ENCODE measurements at regions not wholly inside any gene's neighbourhood (a gene's known extent, or its start where the extent isn't known, plus 50 kb on each side); places are given as distances from the start of the nearest gene placed in this dataset.

DNA sequence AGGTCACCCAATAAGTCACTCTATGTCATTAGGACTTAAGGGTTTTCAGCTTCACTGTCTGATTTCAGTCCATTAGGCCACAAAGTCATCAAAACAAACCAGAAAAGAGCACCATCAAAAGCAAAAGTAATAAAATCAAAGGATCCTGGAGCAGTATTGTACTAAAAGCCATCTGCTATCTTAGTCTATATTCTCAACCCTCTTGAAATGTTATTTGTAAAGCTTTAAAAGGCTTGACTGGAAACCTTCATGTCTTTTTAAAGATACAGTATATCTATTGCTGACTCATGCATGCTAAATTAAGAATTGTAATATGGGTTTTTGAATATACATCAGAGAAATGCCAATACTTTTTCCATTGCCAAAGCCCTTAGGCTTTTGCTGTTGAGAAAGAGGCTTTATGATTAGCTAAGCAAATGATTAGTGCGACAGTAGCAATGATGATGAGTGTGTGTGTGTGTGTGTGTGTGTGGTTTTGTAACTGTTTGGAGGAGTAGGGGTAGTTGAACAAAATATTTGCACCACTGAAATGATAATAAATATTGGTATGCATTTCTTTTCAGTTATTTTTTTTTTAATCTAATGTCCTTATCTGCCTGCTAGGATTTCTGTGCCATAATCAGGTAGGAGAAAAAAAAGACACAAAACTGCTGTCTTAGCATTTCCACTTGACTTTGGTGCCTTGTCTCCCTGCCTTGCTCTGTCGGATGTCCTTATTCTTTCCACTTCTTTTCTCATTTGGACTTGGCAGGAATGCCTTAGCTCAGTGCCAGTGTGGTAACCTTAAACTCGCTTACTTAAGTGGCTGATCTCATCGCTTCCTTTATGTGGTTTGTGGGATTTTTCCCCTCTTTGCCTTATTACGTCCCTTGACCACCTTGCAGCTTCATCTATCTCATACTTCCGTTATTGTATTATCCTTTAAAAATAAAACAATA lies 119.7 kb downstream of the PCDH7 start:
- no TSS peak for BruUV-seq (replicated peaks)
- Mint-ChIP-seq H3K9me3 (ENCODE audit: unreplicated experiment) (no peaks in the 10 kb centered on the region), H3K4me1 (ENCODE audit: insufficient read depth, unreplicated experiment) (peaks cover 24% of the 10 kb centered on the region), H3K36me3 (ENCODE audit: insufficient read depth, unreplicated experiment) (no peaks in the 10 kb centered on the region), H3K27me3 (ENCODE audit: insufficient read depth, unreplicated experiment) (no peaks in the 10 kb centered on the region), H3K4me3 (ENCODE audit: unreplicated experiment) (no peak overlapping the region), H3K27ac (ENCODE audit: low read depth, unreplicated experiment) (no peak overlapping the region)
- TF ChIP-seq, protein P1, sequence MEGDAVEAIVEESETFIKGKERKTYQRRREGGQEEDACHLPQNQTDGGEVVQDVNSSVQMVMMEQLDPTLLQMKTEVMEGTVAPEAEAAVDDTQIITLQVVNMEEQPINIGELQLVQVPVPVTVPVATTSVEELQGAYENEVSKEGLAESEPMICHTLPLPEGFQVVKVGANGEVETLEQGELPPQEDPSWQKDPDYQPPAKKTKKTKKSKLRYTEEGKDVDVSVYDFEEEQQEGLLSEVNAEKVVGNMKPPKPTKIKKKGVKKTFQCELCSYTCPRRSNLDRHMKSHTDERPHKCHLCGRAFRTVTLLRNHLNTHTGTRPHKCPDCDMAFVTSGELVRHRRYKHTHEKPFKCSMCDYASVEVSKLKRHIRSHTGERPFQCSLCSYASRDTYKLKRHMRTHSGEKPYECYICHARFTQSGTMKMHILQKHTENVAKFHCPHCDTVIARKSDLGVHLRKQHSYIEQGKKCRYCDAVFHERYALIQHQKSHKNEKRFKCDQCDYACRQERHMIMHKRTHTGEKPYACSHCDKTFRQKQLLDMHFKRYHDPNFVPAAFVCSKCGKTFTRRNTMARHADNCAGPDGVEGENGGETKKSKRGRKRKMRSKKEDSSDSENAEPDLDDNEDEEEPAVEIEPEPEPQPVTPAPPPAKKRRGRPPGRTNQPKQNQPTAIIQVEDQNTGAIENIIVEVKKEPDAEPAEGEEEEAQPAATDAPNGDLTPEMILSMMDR (IDR thresholded peaks at IDR 0.05; ENCODE audit: unreplicated experiment): no peak
- ChIA-PET CTCF (interaction anchor here (0.7 to 1.2 kb wide), 2 partner anchors 26 to 93 kb away, joined by 3 to 4 read pairs; no protein-coding TSS in a partner anchor), POLR2A (interaction anchor here (0.6 kb wide), 1 partner anchor 24 kb away, joined by 3 read pairs; no protein-coding TSS in a partner anchor)
- intact Hi-C loops (cut with micrococcal nuclease): no loop called here
- peak; percentile 77 for DNase-seq (ENCODE audit: unreplicated experiment)

DNA sequence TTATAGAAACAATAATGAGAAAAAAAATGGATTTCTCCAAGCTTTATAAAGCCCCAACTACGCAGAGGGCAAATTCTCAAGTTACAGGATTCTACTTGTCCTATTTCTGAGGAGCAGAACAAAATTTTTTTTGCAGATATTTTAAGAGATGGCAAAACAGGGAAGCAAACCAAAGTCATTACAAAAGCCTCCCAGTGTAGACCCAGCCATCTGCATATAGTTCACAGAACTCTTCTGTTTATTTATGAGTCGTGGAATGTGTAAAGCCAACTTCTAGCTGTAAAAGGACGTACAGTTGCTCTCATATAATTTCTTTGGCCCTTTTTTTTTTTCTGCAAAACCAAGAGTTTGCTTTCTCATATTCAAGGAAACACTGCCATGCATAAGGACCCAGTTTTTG lies 120.4 kb downstream of the PCDH7 start:
- TF ChIP-seq, protein P1 (IDR thresholded peaks at IDR 0.05; ENCODE audit: unreplicated experiment): no peak
- CTCF ChIA-PET: interaction anchor here (0.7 kb wide), 1 partner anchor 93 kb away, joined by 4 read pairs; no protein-coding TSS in a partner anchor
- H3K36me3 Mint-ChIP-seq (ENCODE audit: insufficient read depth, unreplicated experiment): no peaks in the 10 kb centered on the region
- no TSS peak for BruUV-seq (replicated peaks)
- H3K9me3 Mint-ChIP-seq (ENCODE audit: unreplicated experiment): no peaks in the 10 kb centered on the region
- H3K4me1 Mint-ChIP-seq (ENCODE audit: insufficient read depth, unreplicated experiment): peaks cover 24% of the 10 kb centered on the region
- DNase-seq (ENCODE audit: unreplicated experiment): peak; percentile 8
- intact Hi-C loops (cut with micrococcal nuclease): no loop called here
- H3K4me3 Mint-ChIP-seq (ENCODE audit: unreplicated experiment): no peak overlapping the region
- POLR2A ChIA-PET: no interaction called here
- H3K27ac Mint-ChIP-seq (ENCODE audit: low read depth, unreplicated experiment): no peak overlapping the region
- no peaks in the 10 kb centered on the region for H3K27me3 Mint-ChIP-seq (ENCODE audit: insufficient read depth, unreplicated experiment)

DNA sequence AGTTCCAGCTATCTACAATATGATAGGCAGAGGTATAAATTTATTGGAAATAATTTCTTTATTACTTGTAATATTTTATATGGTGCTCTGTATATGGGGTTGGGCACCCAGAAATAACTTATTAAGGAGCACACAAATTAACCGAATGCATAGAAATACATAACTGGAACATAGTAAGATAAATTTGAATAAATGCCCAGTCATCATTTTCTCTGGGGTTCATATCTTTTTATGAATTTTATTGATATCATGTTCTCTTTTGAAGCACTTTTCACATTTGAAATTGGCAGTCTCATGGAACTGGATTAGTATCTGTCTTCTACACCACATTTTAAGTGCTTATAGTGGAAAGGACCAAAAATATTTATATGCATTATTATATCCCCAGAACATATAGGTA lies 122.0 kb downstream of the PCDH7 start:
- Mint-ChIP-seq H3K4me3 (ENCODE audit: unreplicated experiment) (no peak overlapping the region), H3K27ac (ENCODE audit: low read depth, unreplicated experiment) (no peak overlapping the region), H3K36me3 (ENCODE audit: insufficient read depth, unreplicated experiment) (no peaks in the 10 kb centered on the region), H3K9me3 (ENCODE audit: unreplicated experiment) (no peaks in the 10 kb centered on the region), H3K27me3 (ENCODE audit: insufficient read depth, unreplicated experiment) (no peaks in the 10 kb centered on the region), H3K4me1 (ENCODE audit: insufficient read depth, unreplicated experiment) (peaks cover 16% of the 10 kb centered on the region)
- TF ChIP-seq, protein P1 (IDR thresholded peaks at IDR 0.05; ENCODE audit: unreplicated experiment): no peak
- DNase-seq (ENCODE audit: unreplicated experiment): no peak
- intact Hi-C loops (cut with micrococcal nuclease): no loop called here
- ChIA-PET POLR2A (no interaction called here), CTCF (no interaction called here)
- no TSS peak for BruUV-seq (replicated peaks)

DNA sequence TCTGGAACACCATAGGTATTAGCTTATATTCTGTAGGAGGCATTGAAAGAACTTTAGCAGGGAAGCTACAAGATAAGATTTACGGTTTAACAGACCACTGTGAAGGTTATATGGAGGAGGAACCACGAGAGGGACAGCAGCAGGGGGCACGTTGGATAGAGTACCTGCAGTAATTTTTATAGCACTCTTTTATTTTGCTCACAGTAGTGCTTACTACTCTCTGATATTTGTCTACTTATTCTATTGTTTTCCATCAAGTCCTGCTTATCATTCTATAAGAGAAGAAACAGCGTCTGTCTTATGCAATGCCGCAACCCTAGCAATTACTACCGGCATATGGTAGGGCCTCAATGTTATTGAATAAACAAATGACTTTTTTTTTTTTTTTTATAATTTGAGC lies 122.5 kb downstream of the PCDH7 start:
- TF ChIP-seq, protein P1 (IDR thresholded peaks at IDR 0.05; ENCODE audit: unreplicated experiment): no peak
- no peak overlapping the region for H3K27ac Mint-ChIP-seq (ENCODE audit: low read depth, unreplicated experiment)
- DNase-seq (ENCODE audit: unreplicated experiment): no peak
- ChIA-PET POLR2A (no interaction called here), CTCF (interaction anchor here (0.6 to 0.8 kb wide), 2 partner anchors 32 to 74 kb away, joined by 3 to 4 read pairs; no protein-coding TSS in a partner anchor)
- BruUV-seq (replicated peaks): no TSS peak
- H3K36me3 Mint-ChIP-seq (ENCODE audit: insufficient read depth, unreplicated experiment): no peaks in the 10 kb centered on the region
- H3K9me3 Mint-ChIP-seq (ENCODE audit: unreplicated experiment): no peaks in the 10 kb centered on the region
- no peak overlapping the region for H3K4me3 Mint-ChIP-seq (ENCODE audit: unreplicated experiment)
- intact Hi-C loops (cut with micrococcal nuclease): no loop called here
- peaks cover 12% of the 10 kb centered on the region for H3K4me1 Mint-ChIP-seq (ENCODE audit: insufficient read depth, unreplicated experiment)
- no peaks in the 10 kb centered on the region for H3K27me3 Mint-ChIP-seq (ENCODE audit: insufficient read depth, unreplicated experiment)

Measured in MCF 10A (cell line).